Erythroblast (primary cell): ENCODE measurements at regions not wholly inside any gene's neighbourhood (a gene's known extent, or its start where the extent isn't known, plus 50 kb on each side); places are given as distances from the start of the nearest gene placed in this dataset.
A peak's percentile ranks its signal among the peaks of the same experiment; 100 is the strongest.

Source experiments
- DNase-seq, 2 experiments: peaks; one replicate each; lab custom pipeline; 2025; lab: John Stamatoyannopoulos, UW
- GATA1 ChIP-seq: IDR thresholded peaks from 2 replicates; pipeline ENCODE4 v1.6.1; 2011; ENCODE audit warnings: low read depth, mild to moderate bottlenecking, control low read depth, low read length, moderate library complexity
- POLR2A ChIP-seq: IDR thresholded peaks from 2 replicates; pipeline ENCODE4 v1.6.1; 2011; ENCODE audit warnings: mild to moderate bottlenecking, low read length

GRCh38 chr10:29026802-29027580, 261.9 kb upstream of the LYZL1 start:
- no peak for TF ChIP-seq POLR2A
- no peak for TF ChIP-seq GATA1
- DNase-seq: no peak

GRCh38 chr10:29028486-29028885, 260.4 kb upstream of the LYZL1 start:
- TF ChIP-seq GATA1 (no peak), POLR2A (no peak)
- DNase-seq: no peak

- no peak for TF ChIP-seq GATA1
- DNase-seq: no peak
Observed at GRCh38 chr10:29030900-29031299, 258.0 kb upstream of the LYZL1 start.

- TF ChIP-seq POLR2A: no peak
- TF ChIP-seq GATA1: no peak
- DNase-seq: no peak
Observed at GRCh38 chr10:29032169-29032568, 256.7 kb upstream of the LYZL1 start.

GRCh38 chr10:29033311-29033940, 255.4 kb upstream of the LYZL1 start:
- TF ChIP-seq POLR2A: no peak

GRCh38 chr10:29034592-29034991, 254.3 kb upstream of the LYZL1 start:
- TF ChIP-seq POLR2A (no peak), GATA1 (no peak)
- no peak for DNase-seq

More at GRCh38 chr10:29033311-29033940, 255.4 kb upstream of the LYZL1 start:
- no peak for DNase-seq

GRCh38 chr10:29035721-29036120, 253.1 kb upstream of the LYZL1 start:
- TF ChIP-seq GATA1 (no peak), POLR2A (no peak)
- no peak for DNase-seq

GRCh38 chr10:29037348-29038113, 251.3 kb upstream of the LYZL1 start:
- peak in 1 of 2 experiments; percentile 6 for DNase-seq
- TF ChIP-seq POLR2A: no peak
- no peak for TF ChIP-seq GATA1

- DNase-seq: no peak
- TF ChIP-seq GATA1 (no peak), POLR2A (no peak)
Observed at GRCh38 chr10:29039091-29039490, 249.8 kb upstream of the LYZL1 start.

GRCh38 chr10:29039677-29040189, 249.1 kb upstream of the LYZL1 start:
- TF ChIP-seq GATA1: no peak
- no peak for TF ChIP-seq POLR2A

GRCh38 chr10:29041616-29042015, 247.3 kb upstream of the LYZL1 start:
- no peak for DNase-seq
- TF ChIP-seq POLR2A: no peak

More at GRCh38 chr10:29039677-29040189, 249.1 kb upstream of the LYZL1 start:
- DNase-seq: no peak

GRCh38 chr10:29048506-29048905, 240.4 kb upstream of the LYZL1 start:
- no peak for DNase-seq
- TF ChIP-seq GATA1 (no peak), POLR2A (no peak)

GRCh38 chr10:29050081-29050480, 238.8 kb upstream of the LYZL1 start:
- TF ChIP-seq POLR2A: no peak
- TF ChIP-seq GATA1: no peak

GRCh38 chr10:29055101-29055500, 233.8 kb upstream of the LYZL1 start:
- TF ChIP-seq POLR2A: no peak
- no peak for TF ChIP-seq GATA1
- no peak for DNase-seq

More at GRCh38 chr10:29050081-29050480, 238.8 kb upstream of the LYZL1 start:
- no peak for DNase-seq
